Skeletal muscle cell (primary cell): ENCODE measurements at regions not wholly inside any gene's neighbourhood (a gene's known extent, or its start where the extent isn't known, plus 50 kb on each side); places are given as distances from the start of the nearest gene placed in this dataset.
"Not testable (repeated sequence)": the region's sequence is repeated elsewhere in the genome, so short reads cannot be mapped to it uniquely, and the experiment has no call there.

Experiments used
- DNase-seq: peaks from one replicate; pipeline ENCODE4 v3.0.0-alpha.2; 2010; ENCODE audit warnings: low read depth
- H3K4me3 ChIP-seq: 2 replicates; pipeline ENCODE4 v1.5.1; 2011; ENCODE audit warnings: low read depth, mild to moderate bottlenecking, control low read depth, low read length, moderate library complexity

DNA sequence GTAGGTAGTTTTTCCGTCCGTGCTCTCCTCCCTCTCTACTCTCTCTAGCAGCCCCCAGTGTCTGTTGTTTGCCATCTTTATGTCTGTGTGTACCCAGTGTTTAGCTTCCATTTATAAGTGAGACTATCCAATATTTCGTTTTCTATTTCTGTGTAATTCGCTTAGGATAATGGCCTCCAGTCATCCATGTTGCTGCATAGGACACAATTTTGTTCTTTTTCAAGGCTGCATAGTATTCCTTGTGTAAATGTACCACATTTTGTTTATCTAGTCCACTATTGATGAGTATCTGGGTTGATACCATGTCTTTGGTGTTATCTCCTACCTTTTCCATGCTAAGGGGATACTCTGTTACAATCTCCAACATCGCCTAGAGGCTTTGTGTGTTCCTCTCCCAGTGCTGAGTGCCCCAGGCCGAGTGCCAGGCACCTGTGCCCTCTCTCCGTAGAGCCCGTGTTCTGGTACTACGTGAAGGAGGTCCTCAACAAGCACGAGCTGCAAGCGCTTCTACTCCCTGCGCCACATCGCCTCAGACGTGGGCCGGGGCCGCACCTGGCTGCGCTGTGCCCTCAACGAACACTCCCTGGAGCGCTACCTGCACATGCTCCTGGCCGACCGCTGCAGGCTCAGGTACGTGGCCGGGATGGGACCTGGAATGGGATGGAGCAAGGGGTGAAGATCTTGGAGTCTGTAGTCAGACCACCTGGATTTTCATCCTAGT is 51.0 kb downstream of the NPIPB11 start:
- not testable (repeated sequence) for H3K4me3 ChIP-seq, DNase-seq

DNA sequence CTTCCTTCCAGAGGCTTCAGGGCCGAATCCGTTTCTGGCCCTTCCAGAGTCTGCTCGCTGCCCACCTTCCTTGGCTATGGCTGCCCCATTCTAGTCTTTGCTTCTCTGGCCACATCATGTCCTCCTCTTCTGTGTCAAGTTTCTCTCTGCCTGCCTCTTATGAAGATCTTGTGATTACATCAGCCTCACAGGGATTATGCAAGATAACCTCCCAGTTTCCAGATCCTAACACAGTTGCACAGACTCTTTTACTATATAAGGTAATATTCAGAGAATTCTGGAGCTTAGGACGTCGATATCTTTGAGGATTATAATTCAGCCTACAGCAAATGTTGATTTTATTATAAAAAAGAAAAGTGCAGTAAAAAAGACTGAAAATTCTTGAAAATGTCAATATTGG is 52.1 kb downstream of the NPIPB11 start:
- not testable (repeated sequence) for H3K4me3 ChIP-seq, DNase-seq

GRCh38 chr16:29352617-29352999 is 53.9 kb downstream of the NPIPB11 start:
- not testable (repeated sequence) for H3K4me3 ChIP-seq, DNase-seq

GRCh38 chr16:29351970-29352616 is 54.4 kb downstream of the NPIPB11 start:
- not testable (repeated sequence) for H3K4me3 ChIP-seq, DNase-seq

- not testable (repeated sequence) for H3K4me3 ChIP-seq, DNase-seq
Measured at GRCh38 chr16:29351271-29351969, 55.1 kb downstream of the NPIPB11 start.

DNA sequence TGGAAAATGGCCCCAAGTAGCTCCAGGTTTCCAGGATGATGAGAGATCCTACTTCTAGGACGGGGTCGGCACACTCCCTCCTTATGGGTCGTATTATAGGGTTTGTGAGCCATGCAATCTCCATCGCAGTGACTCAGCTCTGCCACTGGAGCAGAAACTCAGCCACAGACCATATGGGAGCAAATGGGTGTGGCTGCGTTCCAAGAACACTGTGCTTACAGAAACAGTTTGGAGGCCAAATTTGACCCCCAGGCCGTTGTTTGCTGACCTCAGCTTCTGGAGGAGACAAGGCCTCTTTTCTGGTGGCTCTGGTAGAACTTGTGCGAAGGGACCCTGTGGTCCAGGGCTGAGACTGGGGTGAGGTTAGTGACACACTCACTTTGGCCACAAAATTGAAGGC is 56.5 kb downstream of the NPIPB11 start:
- DNase-seq = peak; percentile 63
- not testable (repeated sequence) for H3K4me3 ChIP-seq

- DNase-seq, H3K4me3 ChIP-seq: not testable (repeated sequence)
Measured at GRCh38 chr16:29348748-29349147, 57.8 kb downstream of the NPIPB11 start.

DNA sequence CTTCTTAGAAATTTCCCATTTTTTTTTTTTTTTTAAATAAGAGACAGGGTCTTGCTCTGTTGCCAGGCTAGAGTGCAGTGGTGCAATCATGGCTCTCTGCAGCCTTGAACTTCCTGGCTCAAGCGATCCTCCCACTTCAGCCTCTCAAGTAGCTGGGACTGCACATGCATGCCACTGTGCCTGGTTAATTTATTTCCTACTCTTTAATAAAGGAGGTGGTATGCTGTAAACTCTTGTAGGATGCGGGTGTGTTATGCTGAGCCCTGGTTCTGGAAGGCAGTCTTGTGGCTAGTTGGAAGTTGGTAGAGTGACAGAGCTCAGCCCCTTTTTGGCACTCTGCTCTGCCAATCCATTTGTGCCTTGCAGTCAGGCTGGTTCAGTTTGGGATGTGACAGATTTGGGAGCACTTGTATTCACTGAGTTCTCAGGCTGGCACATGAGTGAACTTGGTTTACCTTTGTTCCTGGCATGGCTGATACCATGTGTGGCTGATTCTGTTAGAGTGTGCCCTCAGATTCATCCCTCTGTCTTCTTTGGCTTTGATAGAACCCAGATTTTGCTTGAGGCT is 58.3 kb downstream of the NPIPB11 start:
- not testable (repeated sequence) for DNase-seq, H3K4me3 ChIP-seq

DNA sequence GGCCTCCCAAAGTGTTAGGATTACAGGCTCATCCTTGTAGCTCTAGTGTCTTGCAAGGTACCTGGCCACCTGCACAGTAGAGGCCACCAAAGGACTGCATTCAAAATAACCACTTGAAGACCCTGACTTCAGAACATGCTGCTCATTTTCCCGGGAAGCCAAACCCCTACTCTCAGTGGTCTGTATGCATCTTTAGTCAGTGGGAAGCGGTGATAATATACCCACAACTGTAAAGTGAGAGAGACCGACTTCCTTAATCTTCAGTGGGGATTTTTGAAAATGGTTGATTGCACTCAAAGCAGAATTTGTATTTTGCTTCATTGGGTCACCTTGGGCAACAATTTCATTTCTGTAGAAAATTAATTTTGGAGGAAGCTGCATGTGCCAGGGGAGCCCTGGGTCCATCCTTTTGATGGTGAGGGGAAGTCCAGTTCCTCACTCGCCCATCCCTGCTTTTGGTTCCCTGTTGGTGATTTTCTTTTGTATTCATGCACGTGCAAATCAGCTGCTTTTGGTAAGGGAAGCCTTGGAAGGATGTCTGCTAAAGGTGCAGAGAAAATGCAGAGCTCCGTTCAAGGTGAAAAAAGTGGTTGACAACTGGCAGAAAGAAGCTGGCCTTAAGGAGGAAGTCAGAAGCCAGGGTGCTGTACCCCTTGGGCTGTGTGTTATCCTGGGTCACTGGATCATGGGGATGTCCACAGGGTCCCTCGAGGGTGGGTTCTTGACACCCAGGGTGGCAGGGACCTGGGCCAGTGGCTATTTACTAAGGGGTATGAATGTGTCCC is 59.5 kb downstream of the NPIPB11 start:
- H3K4me3 ChIP-seq, DNase-seq: not testable (repeated sequence)

GRCh38 chr16:29346203-29346602 is 60.3 kb downstream of the NPIPB11 start:
- not testable (repeated sequence) for DNase-seq, H3K4me3 ChIP-seq

GRCh38 chr16:29342937-29343336 is 63.6 kb downstream of the NPIPB11 start:
- DNase-seq, H3K4me3 ChIP-seq: not testable (repeated sequence)

- not testable (repeated sequence) for DNase-seq, H3K4me3 ChIP-seq
Measured at GRCh38 chr16:29340779-29341438, 65.6 kb downstream of the NPIPB11 start.

DNA sequence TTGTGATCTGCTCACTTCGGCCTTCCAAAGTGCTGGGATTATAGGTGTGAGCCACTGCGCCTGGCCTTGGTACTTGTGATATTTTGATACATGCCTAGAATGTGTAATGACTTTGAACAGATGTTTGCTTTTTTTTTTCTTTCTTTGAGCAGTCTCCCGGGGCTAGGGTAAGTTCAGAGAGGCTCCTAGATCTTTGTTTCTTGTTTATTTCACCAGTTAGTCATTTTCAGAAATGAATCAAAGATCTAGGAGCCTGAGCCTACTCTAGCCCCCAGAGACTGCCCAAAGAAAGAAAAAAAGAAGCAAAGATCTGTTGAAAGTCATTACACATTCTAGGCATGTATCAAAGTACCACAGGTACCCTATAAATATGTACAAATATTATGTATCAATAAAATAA is 66.3 kb downstream of the NPIPB11 start:
- DNase-seq = not testable (repeated sequence)

DNA sequence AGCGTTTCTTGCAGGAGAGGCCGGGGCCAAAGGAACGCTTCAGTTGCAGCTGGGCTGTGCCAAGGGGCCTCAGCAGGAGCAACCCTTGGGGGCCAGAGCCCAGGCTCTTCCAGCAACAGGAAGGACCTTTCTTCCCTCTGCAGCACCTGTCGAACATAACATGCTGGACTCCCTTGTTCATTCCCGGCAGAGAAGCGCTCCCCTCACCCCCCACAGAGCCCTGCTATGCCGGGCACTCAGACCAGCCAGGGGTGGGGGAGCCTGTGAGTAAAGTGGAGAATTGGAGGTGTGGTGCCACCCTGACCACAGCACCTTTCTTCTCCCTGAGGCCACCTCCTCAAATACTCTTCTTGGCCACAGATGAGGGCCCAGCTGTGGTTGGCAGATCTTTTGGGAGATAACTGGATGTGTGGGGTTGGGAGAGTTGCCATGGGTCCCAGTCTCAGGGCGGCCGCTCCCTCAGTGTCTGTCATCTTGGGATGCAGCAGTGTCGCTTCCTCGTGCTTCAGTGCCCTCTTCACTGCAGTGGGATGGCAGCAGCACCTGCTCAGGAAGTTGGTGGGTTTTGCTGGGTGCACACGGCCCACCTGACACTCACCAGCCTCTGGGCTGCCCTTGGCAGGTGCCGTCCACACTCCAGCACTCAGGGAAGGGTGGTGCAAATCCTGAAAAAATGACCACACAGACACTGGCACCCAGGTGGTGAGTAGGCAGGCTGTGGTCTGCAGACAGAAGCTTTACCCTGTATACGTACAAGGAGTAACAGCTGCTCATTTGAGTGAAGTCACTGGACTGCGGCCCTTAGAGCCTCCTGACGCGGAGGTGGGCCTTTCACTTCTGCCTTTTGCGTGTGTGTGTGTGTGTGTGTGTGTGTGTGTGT is 67.5 kb downstream of the NPIPB11 start:
- H3K4me3 ChIP-seq, DNase-seq: not testable (repeated sequence)

More for the DNA sequence above, 66.3 kb downstream of the NPIPB11 start:
- H3K4me3 ChIP-seq = not testable (repeated sequence)

DNA sequence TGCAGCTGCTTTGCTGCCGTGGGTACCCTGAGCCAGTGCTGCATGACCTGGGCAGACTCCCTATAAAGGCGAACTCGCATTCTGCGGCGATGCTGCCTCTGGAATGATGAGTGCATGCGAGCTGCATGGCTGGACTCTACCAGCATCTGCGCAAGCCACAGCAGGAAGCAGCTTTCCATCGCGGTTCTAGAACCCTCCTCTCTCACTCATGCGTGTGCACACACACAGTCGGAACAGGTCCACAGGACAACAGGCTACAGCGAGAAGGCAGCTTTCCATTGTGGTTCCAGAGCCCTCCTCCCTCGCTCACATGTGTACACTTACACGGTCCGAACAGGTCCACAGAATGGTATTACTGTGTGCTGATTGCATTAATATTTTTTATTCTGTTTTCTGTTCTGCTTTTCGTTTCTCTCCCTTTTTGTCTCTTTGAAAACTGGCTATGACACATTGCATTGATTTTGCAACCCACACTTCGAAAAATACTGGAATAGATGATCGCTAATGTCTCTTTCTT is 69.1 kb downstream of the NPIPB11 start:
- not testable (repeated sequence) for DNase-seq, H3K4me3 ChIP-seq

GRCh38 chr16:29335549-29335846 is 71.0 kb downstream of the NPIPB11 start:
- not testable (repeated sequence) for H3K4me3 ChIP-seq, DNase-seq

GRCh38 chr16:29334776-29335548 is 71.5 kb downstream of the NPIPB11 start:
- DNase-seq = not testable (repeated sequence)

More at GRCh38 chr16:29334776-29335548, 71.5 kb downstream of the NPIPB11 start:
- not testable (repeated sequence) for H3K4me3 ChIP-seq
